ENCODE measurements at regions not wholly inside any gene's neighbourhood (a gene's known extent, or its start where the extent isn't known, plus 50 kb on each side); places are given as distances from the start of the nearest gene placed in this dataset.

DNA sequence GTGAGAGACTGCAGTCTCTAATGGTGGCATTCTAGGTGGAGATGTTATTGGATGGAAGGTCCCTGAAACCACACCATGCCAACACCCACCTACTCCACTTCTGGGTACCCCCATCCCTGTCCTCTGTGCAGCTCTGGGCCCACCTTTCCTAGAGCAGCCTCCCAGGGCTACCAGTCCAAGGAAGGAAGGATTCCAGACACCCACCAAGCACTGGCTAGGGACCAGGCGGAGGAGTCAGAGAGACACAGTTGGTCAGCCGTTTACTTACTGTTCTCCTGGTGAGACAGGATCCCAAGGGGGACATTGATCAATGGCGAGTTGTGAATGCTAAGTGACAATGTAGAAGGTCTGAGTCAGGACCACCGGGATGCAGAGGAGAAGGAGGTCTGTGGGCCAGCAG, 151.6 kb downstream of the TTC32 start:
- TF ChIP-seq, protein P1, sequence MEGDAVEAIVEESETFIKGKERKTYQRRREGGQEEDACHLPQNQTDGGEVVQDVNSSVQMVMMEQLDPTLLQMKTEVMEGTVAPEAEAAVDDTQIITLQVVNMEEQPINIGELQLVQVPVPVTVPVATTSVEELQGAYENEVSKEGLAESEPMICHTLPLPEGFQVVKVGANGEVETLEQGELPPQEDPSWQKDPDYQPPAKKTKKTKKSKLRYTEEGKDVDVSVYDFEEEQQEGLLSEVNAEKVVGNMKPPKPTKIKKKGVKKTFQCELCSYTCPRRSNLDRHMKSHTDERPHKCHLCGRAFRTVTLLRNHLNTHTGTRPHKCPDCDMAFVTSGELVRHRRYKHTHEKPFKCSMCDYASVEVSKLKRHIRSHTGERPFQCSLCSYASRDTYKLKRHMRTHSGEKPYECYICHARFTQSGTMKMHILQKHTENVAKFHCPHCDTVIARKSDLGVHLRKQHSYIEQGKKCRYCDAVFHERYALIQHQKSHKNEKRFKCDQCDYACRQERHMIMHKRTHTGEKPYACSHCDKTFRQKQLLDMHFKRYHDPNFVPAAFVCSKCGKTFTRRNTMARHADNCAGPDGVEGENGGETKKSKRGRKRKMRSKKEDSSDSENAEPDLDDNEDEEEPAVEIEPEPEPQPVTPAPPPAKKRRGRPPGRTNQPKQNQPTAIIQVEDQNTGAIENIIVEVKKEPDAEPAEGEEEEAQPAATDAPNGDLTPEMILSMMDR (IDR thresholded peaks at IDR 0.05): no peak
- TF ChIP-seq SIN3A (IDR thresholded peaks at IDR 0.05; ENCODE audit: borderline replicate concordance, insufficient read depth, low read depth, low read length): no peak
